ENCODE measurements at regions not wholly inside any gene's neighbourhood (a gene's known extent, or its start where the extent isn't known, plus 50 kb on each side); places are given as distances from the start of the nearest gene placed in this dataset.
A peak's percentile ranks its signal among the peaks of the same experiment; 100 is the strongest.
"Not testable (repeated sequence)": the region's sequence is repeated elsewhere in the genome, so short reads cannot be mapped to it uniquely, and the experiment has no call there.

- intact Hi-C loops (cut with micrococcal nuclease; ENCODE audit: unreplicated experiment); H3K4me1 ChIP-seq (ENCODE audit: insufficient read depth, low read length, poor library complexity, severe bottlenecking); BruUV-seq (replicated peaks); H3K27ac ChIP-seq (ENCODE audit: low read depth, low read length, poor library complexity, severe bottlenecking); POLR2A ChIA-PET (ENCODE audit: low non-redundant PET); H3K27me3 ChIP-seq (replicated peaks; ENCODE audit: insufficient read depth, low read depth, low read length, poor library complexity); CTCF ChIA-PET; H3K4me3 ChIP-seq (ENCODE audit: low read depth, low read length, poor library complexity, severe bottlenecking); H3K36me3 ChIP-seq (ENCODE audit: insufficient read depth, low read length, poor library complexity, severe bottlenecking); H3K9me3 ChIP-seq (ENCODE audit: low read depth, low read length, poor library complexity, severe bottlenecking): not testable (repeated sequence)
- DNase-seq (ENCODE audit: low spot score): peak; percentile 37
- 0 out of 2 replicates have a peak, but pooled peaks have one; percentile 32 for TF ChIP-seq CTCF (conservative IDR thresholded peaks at IDR 0.05; ENCODE audit: low read depth, low read length)
Observed at GRCh38 chr4:104930745-104931736, 215.6 kb upstream of the TET2 start.

GRCh38 chr4:104938624-104939023 lies 208.1 kb upstream of the TET2 start:
- POLR2A ChIA-PET (ENCODE audit: low non-redundant PET): no interaction called here
- Histone ChIP-seq H3K36me3 (ENCODE audit: insufficient read depth, low read length, poor library complexity, severe bottlenecking) (no peaks in the 10 kb centered on the region), H3K4me1 (ENCODE audit: insufficient read depth, low read length, poor library complexity, severe bottlenecking) (no peaks in the 10 kb centered on the region), H3K4me3 (ENCODE audit: low read depth, low read length, poor library complexity, severe bottlenecking) (no peak overlapping the region), H3K27ac (ENCODE audit: low read depth, low read length, poor library complexity, severe bottlenecking) (no peak overlapping the region), H3K27me3 (replicated peaks; ENCODE audit: insufficient read depth, low read depth, low read length, poor library complexity) (no peaks in the 10 kb centered on the region), H3K9me3 (ENCODE audit: low read depth, low read length, poor library complexity, severe bottlenecking) (no peaks in the 10 kb centered on the region)
- BruUV-seq (replicated peaks): no TSS peak
- intact Hi-C loops (cut with micrococcal nuclease; ENCODE audit: unreplicated experiment): no loop called here
- no peak for DNase-seq (ENCODE audit: low spot score)
- CTCF ChIA-PET: no interaction called here
- TF ChIP-seq EZH2 (IDR thresholded peaks at IDR 0.05; ENCODE audit: borderline replicate concordance, low read depth, low read length, poor library complexity, severe bottlenecking) (no peak), CTCF (conservative IDR thresholded peaks at IDR 0.05; ENCODE audit: low read depth, low read length) (no peak)

GRCh38 chr4:104940927-104941326 lies 205.7 kb upstream of the TET2 start:
- no TSS peak for BruUV-seq (replicated peaks)
- Histone ChIP-seq H3K36me3 (ENCODE audit: insufficient read depth, low read length, poor library complexity, severe bottlenecking) (no peaks in the 10 kb centered on the region), H3K9me3 (ENCODE audit: low read depth, low read length, poor library complexity, severe bottlenecking) (no peaks in the 10 kb centered on the region), H3K4me3 (ENCODE audit: low read depth, low read length, poor library complexity, severe bottlenecking) (no peak overlapping the region), H3K27me3 (replicated peaks; ENCODE audit: insufficient read depth, low read depth, low read length, poor library complexity) (no peaks in the 10 kb centered on the region), H3K4me1 (ENCODE audit: insufficient read depth, low read length, poor library complexity, severe bottlenecking) (no peaks in the 10 kb centered on the region), H3K27ac (ENCODE audit: low read depth, low read length, poor library complexity, severe bottlenecking) (no peak overlapping the region)
- intact Hi-C loops (cut with micrococcal nuclease; ENCODE audit: unreplicated experiment): no loop called here
- TF ChIP-seq EZH2 (IDR thresholded peaks at IDR 0.05; ENCODE audit: borderline replicate concordance, low read depth, low read length, poor library complexity, severe bottlenecking) (no peak), CTCF (conservative IDR thresholded peaks at IDR 0.05; ENCODE audit: low read depth, low read length) (no peak)
- POLR2A ChIA-PET (ENCODE audit: low non-redundant PET): no interaction called here
- CTCF ChIA-PET: no interaction called here
- DNase-seq (ENCODE audit: low spot score): no peak
